ENCODE measurements at regions not wholly inside any gene's neighbourhood (a gene's known extent, or its start where the extent isn't known, plus 50 kb on each side); places are given as distances from the start of the nearest gene placed in this dataset.

- ChIA-PET POLR2A (ENCODE audit: low non-redundant PET) (no interaction called here), CTCF (no interaction called here)
- no peak for DNase-seq (ENCODE audit: low spot score)
- no peak for TF ChIP-seq CTCF (conservative IDR thresholded peaks at IDR 0.05; ENCODE audit: low read depth)
- no peak overlapping the region for H3K27ac ChIP-seq
Observed at GRCh38 chr7:46802479-46802878, 779.4 kb downstream of the TNS3 start.

GRCh38 chr7:46791188-46791587 is 790.7 kb downstream of the TNS3 start:
- no peak for TF ChIP-seq CTCF (conservative IDR thresholded peaks at IDR 0.05; ENCODE audit: low read depth)
- no peak overlapping the region for H3K27ac ChIP-seq
- ChIA-PET POLR2A (ENCODE audit: low non-redundant PET) (no interaction called here), CTCF (interaction anchor here (0.7 kb wide), 1 partner anchor 184 kb away, joined by 3 read pairs; no protein-coding TSS in a partner anchor)
- DNase-seq (ENCODE audit: low spot score): no peak

- no peak for TF ChIP-seq CTCF (conservative IDR thresholded peaks at IDR 0.05; ENCODE audit: low read depth)
- ChIA-PET POLR2A (ENCODE audit: low non-redundant PET) (no interaction called here), CTCF (interaction anchor here (0.5 kb wide), 1 partner anchor 770 kb away, joined by 4 read pairs; no protein-coding TSS in a partner anchor)
- no peak overlapping the region for H3K27ac ChIP-seq
- no peak for DNase-seq (ENCODE audit: low spot score)
Observed at GRCh38 chr7:46786995-46787394, 794.9 kb downstream of the TNS3 start.

GRCh38 chr7:46786221-46786954 is 795.5 kb downstream of the TNS3 start:
- DNase-seq (ENCODE audit: low spot score): peak; percentile 56
- no peak for TF ChIP-seq CTCF (conservative IDR thresholded peaks at IDR 0.05; ENCODE audit: low read depth)
- ChIA-PET POLR2A (ENCODE audit: low non-redundant PET) (no interaction called here), CTCF (interaction anchor here (0.5 to 0.7 kb wide), 2 partner anchors 188 to 770 kb away, joined by 3 to 4 read pairs; no protein-coding TSS in a partner anchor)
- no peak overlapping the region for H3K27ac ChIP-seq

GRCh38 chr7:46784732-46785131 is 797.2 kb downstream of the TNS3 start:
- CTCF ChIA-PET: interaction anchor here (0.6 kb wide), 1 partner anchor 262 kb away, joined by 3 read pairs; no protein-coding TSS in a partner anchor
- no peak overlapping the region for H3K27ac ChIP-seq
- DNase-seq (ENCODE audit: low spot score): peak; percentile 87
- TF ChIP-seq CTCF (conservative IDR thresholded peaks at IDR 0.05; ENCODE audit: low read depth): no peak
- POLR2A ChIA-PET (ENCODE audit: low non-redundant PET): no interaction called here

GRCh38 chr7:46781901-46782439 is 799.9 kb downstream of the TNS3 start:
- POLR2A ChIA-PET (ENCODE audit: low non-redundant PET): no interaction called here
- DNase-seq (ENCODE audit: low spot score): no peak
- CTCF ChIA-PET: interaction anchor here (0.5 kb wide), 1 partner anchor 17 kb away, joined by 3 read pairs; no protein-coding TSS in a partner anchor
- no peak overlapping the region for H3K27ac ChIP-seq
- no peak for TF ChIP-seq CTCF (conservative IDR thresholded peaks at IDR 0.05; ENCODE audit: low read depth)

Measured in RWPE1 (cell line).